OCI-LY7 (cell line): ENCODE measurements at regions not wholly inside any gene's neighbourhood (a gene's known extent, or its start where the extent isn't known, plus 50 kb on each side); places are given as distances from the start of the nearest gene placed in this dataset. TPM values are rescaled to one million over a fixed set of nuclear protein-coding genes. Genes with fewer than 3 reads are reported as not detected.

Experiments used
- BruUV-seq: library from RNA; stranded (reverse); fragments of 400-500 nt; replicated peaks from 2 replicates; lab custom pipeline; 2021; lab: Mats Ljungman, UMichigan
- CTCF ChIA-PET: fragments of 300-600 bp; sonication (Branson Sonifier 250); formaldehyde crosslinking; loops from one replicate; lab custom pipeline; 2022; ENCODE audit warnings: antibody characterized with exemption; ENCODE audit not compliant: unreplicated experiment; lab: Charles Lee
- POLR2A ChIA-PET: fragments of 300-600 bp; sonication (Branson Sonifier 250); formaldehyde crosslinking; loops from one replicate; lab custom pipeline; 2022; ENCODE audit warnings: antibody characterized with exemption; lab: Charles Lee
- DNase-seq: peaks from one replicate; pipeline ENCODE4 v3.0.0-alpha.2; 2015; ENCODE audit warnings: low spot score
- H2AFZ ChIP-seq: fragments of 200-600 bp; sonication (generic), shearing (Covaris generic); 2 replicates; pipeline ENCODE4 v1.6.1; 2014; ENCODE audit warnings: mild to moderate bottlenecking, antibody characterized with exemption, low read length, moderate library complexity
- H3K27ac ChIP-seq: fragments of 200-600 bp; sonication (generic); 2 replicates; pipeline ENCODE4 v1.5.1; 2014; ENCODE audit warnings: mixed run types, low read depth, mild to moderate bottlenecking, moderate library complexity, low read length, inconsistent platforms; ENCODE audit not compliant: poor library complexity, severe bottlenecking
- H3K36me3 ChIP-seq: fragments of 200-600 bp; sonication (generic); 2 replicates; pipeline ENCODE4 v1.6.1; 2014; ENCODE audit warnings: mild to moderate bottlenecking, antibody characterized with exemption, low read length, moderate library complexity, mixed read lengths; ENCODE audit not compliant: insufficient read depth
- H3K4me1 ChIP-seq: fragments of 200-600 bp; sonication (generic); 2 replicates; pipeline ENCODE4 v1.5.1; 2014; ENCODE audit warnings: mild to moderate bottlenecking, low read length; ENCODE audit not compliant: insufficient read depth, poor library complexity, severe bottlenecking
- H3K4me2 ChIP-seq: fragments of 200-600 bp; sonication (generic); 2 replicates; pipeline ENCODE4 v1.6.1; 2014; ENCODE audit warnings: mild to moderate bottlenecking, low read length
- H3K4me3 ChIP-seq: fragments of 200-600 bp; sonication (generic); 2 replicates; pipeline ENCODE4 v1.5.1; 2014; ENCODE audit warnings: mild to moderate bottlenecking, low read depth, low read length; ENCODE audit not compliant: poor library complexity, severe bottlenecking
- H3K79me2 ChIP-seq: fragments of 200-600 bp; sonication (generic); 2 replicates; pipeline ENCODE4 v1.6.1; 2016; ENCODE audit warnings: low read depth, mild to moderate bottlenecking, low read length, moderate library complexity, mixed read lengths; ENCODE audit not compliant: insufficient read depth
- H3K9me2 ChIP-seq: fragments of 200-600 bp; sonication (generic); 2 replicates; pipeline ENCODE4 v1.6.1; 2016; ENCODE audit warnings: mild to moderate bottlenecking, low read length, mixed read lengths; ENCODE audit not compliant: insufficient read depth
- H3K9me3 ChIP-seq: fragments of 200-600 bp; sonication (generic); 2 replicates; pipeline ENCODE4 v1.6.1; 2014; ENCODE audit warnings: mild to moderate bottlenecking, mixed run types, low read length, mixed read lengths
- H4K20me1 ChIP-seq: fragments of 200-600 bp; sonication (generic); 2 replicates; pipeline ENCODE4 v1.6.1; 2014; ENCODE audit warnings: mild to moderate bottlenecking, antibody characterized with exemption, low read length, moderate library complexity, mixed read lengths; ENCODE audit not compliant: insufficient read depth
- CTCF ChIP-seq: fragments of 200-600 bp; sonication (generic); conservative IDR thresholded peaks from 2 replicates; pipeline ENCODE4 v1.5.1; 2014; ENCODE audit warnings: mild to moderate bottlenecking, antibody characterized with exemption, low read length, moderate library complexity, mixed read lengths
- EZH2phosphoT487 ChIP-seq: fragments of 200-600 bp; sonication (generic); IDR thresholded peaks from 2 replicates; pipeline ENCODE4 v1.6.1; 2018; ENCODE audit warnings: low read depth, borderline replicate concordance, mild to moderate bottlenecking, mixed run types, antibody characterized with exemption, low read length, moderate library complexity, mixed read lengths
- intact Hi-C: fragments of 100-400 bp; cut with micrococcal nuclease; formaldehyde crosslinking; loops from one replicate; pipeline ENCODE4 v1.10.0; 2022; ENCODE audit not compliant: unreplicated experiment
- small RNA-seq: library from RNA; depleted of rRNA; stranded (forward); fragments of <200 nt; gene quantifications from one replicate; pipeline ENCODE3, GENCODE V24; 2014

- Histone ChIP-seq H3K36me3 (no peaks in the 10 kb centered on the region), H3K4me2 (no peak overlapping the region), H2AFZ (no peak overlapping the region), H4K20me1 (no peaks in the 10 kb centered on the region), H3K9me2 (no peaks in the 10 kb centered on the region), H3K27ac (no peak overlapping the region), H3K4me3 (no peak overlapping the region), H3K9me3 (no peaks in the 10 kb centered on the region), H3K4me1 (no peaks in the 10 kb centered on the region), H3K79me2 (no peaks in the 10 kb centered on the region)
- ChIA-PET CTCF (no interaction called here), POLR2A (no interaction called here)
- BruUV-seq = no TSS peak
- intact Hi-C loops = no loop called here
- DNase-seq = no peak
- TF ChIP-seq EZH2phosphoT487 (no peak), CTCF (no peak)
Observed at GRCh38 chr1:114206392-114206791, 52.7 kb upstream of the SYT6 start.

- no peak overlapping the region for H3K4me2 ChIP-seq
- H3K9me3 ChIP-seq = no peaks in the 10 kb centered on the region
- BruUV-seq = no TSS peak
- H3K27ac ChIP-seq = no peak overlapping the region
- no peak overlapping the region for H3K4me3 ChIP-seq
- CTCF ChIA-PET = no interaction called here
- DNase-seq = no peak
- POLR2A ChIA-PET = no interaction called here
- H3K9me2 ChIP-seq = no peaks in the 10 kb centered on the region
- TF ChIP-seq CTCF (no peak), EZH2phosphoT487 (no peak)
- H3K79me2 ChIP-seq = no peaks in the 10 kb centered on the region
- no peaks in the 10 kb centered on the region for H3K4me1 ChIP-seq
- no peaks in the 10 kb centered on the region for H4K20me1 ChIP-seq
- no peaks in the 10 kb centered on the region for H3K36me3 ChIP-seq
- no peak overlapping the region for H2AFZ ChIP-seq
- intact Hi-C loops = no loop called here
Observed at GRCh38 chr1:114203595-114204128, 50.0 kb upstream of the SYT6 start.

Small RNA genes in the stretch of these regions (small RNA-seq; reads per million reads assigned to genes)
- not detected for gene MRPL57P1
